ENCODE measurements at regions not wholly inside any gene's neighbourhood (a gene's known extent, or its start where the extent isn't known, plus 50 kb on each side); places are given as distances from the start of the nearest gene placed in this dataset.

GRCh38 chr11:113634940-113635575, 71.0 kb downstream of the TMPRSS5 start (continued):
- TF ChIP-seq AFF4 (CRISPR knock-in tag; IDR thresholded peaks at IDR 0.05), result no peak
- TF ChIP-seq E2F6 (IDR thresholded peaks at IDR 0.05; ENCODE audit: borderline replicate concordance in 1 of 2, extremely low read depth in 1 of 2, insufficient read depth in 1 of 2, insufficient read length in 1 of 2, low read depth in 1 of 2, low read length in 1 of 2, poor library complexity in 1 of 2, severe bottlenecking in 1 of 2), result no peak
- TF ChIP-seq MTA1 (IDR thresholded peaks at IDR 0.05; ENCODE audit: borderline replicate concordance), result peak; percentile 76; the same call in 1 of the 2 replicates
- no peak for TF ChIP-seq ZHX1 (conservative IDR thresholded peaks at IDR 0.05; ENCODE audit: low read length)
- no peak for TF ChIP-seq CBX8 (IDR thresholded peaks at IDR 0.05; ENCODE audit: borderline replicate concordance, extremely low read depth, low read depth, low read length, poor library complexity, severe bottlenecking)
- TF ChIP-seq FOSL1 (tag; conservative IDR thresholded peaks at IDR 0.05), result peak; percentile 49; the same call in 1 of the 2 replicates
- no peak for TF ChIP-seq KHSRP (IDR thresholded peaks at IDR 0.05)
- no peak for TF ChIP-seq ILK (tag; IDR thresholded peaks at IDR 0.05; ENCODE audit: borderline replicate concordance, low read depth)
- TF ChIP-seq ZZZ3 (IDR thresholded peaks at IDR 0.05), result no peak
- TF ChIP-seq GTF3C2 (IDR thresholded peaks at IDR 0.05; ENCODE audit: borderline replicate concordance, extremely low read depth, insufficient read length), result no peak
- TF ChIP-seq SOX6 (IDR thresholded peaks at IDR 0.05), result peak; percentile 95
- TF ChIP-seq ZBTB1 (CRISPR knock-in tag; IDR thresholded peaks at IDR 0.05; ENCODE audit: borderline replicate concordance, low read depth), result no peak
- no peak for TF ChIP-seq SNRNP70 (optimal IDR thresholded peaks at IDR 0.05; ENCODE audit: low read depth, low read length)

All from K562 (cell line).